Lung (tissue), 11 donors: ENCODE measurements at regions not wholly inside any gene's neighbourhood (a gene's known extent, or its start where the extent isn't known, plus 50 kb on each side); places are given as distances from the start of the nearest gene placed in this dataset.

Experiments
- ATAC-seq: fragments of 200-7000 bp; cut with Tn5 transposase; one replicate; pipeline ENCODE4 v1.9.1; 2020; ENCODE audit warnings: moderate number of reproducible peaks; ENCODE audit not compliant: insufficient read depth, low FRiP score
- DNase-seq, 3 donors: peaks; one replicate each; pipeline ENCODE4 v3.0.0-alpha.2; 2013 to 2017
- H3K27ac ChIP-seq, 2 donors: one replicate each; pipeline ENCODE4 v1.5.1; 2013; ENCODE audit warnings: mild to moderate bottlenecking in 2 of 2, moderate library complexity in 2 of 2, control low read depth in 1 of 2, inconsistent platforms in 1 of 2, low read depth in 1 of 2, low read length in 1 of 2
- H3K27me3 ChIP-seq, 3 donors: one replicate each; pipeline ENCODE4 v1.5.1; 2013; ENCODE audit warnings: low read length in 2 of 3; ENCODE audit not compliant: control insufficient read depth in 3 of 3, insufficient read depth in 3 of 3
- H3K36me3 ChIP-seq, 4 donors: one replicate each; pipeline ENCODE4 v1.5.1; 2013; ENCODE audit warnings: low read length in 4 of 4, mild to moderate bottlenecking in 1 of 4, moderate library complexity in 1 of 4; ENCODE audit not compliant: control insufficient read depth in 4 of 4, insufficient read depth in 4 of 4
- H3K4me1 ChIP-seq, 5 donors: one replicate each; pipeline ENCODE4 v1.5.1; 2013; ENCODE audit warnings: low read length in 5 of 5, mild to moderate bottlenecking in 2 of 5, moderate library complexity in 1 of 5; ENCODE audit not compliant: control insufficient read depth in 5 of 5, insufficient read depth in 5 of 5
- H3K4me3 ChIP-seq: one replicate; pipeline ENCODE4 v1.5.1; 2013; ENCODE audit warnings: mild to moderate bottlenecking, control low read depth, moderate library complexity
- H3K9ac ChIP-seq, 2 donors: one replicate each; pipeline ENCODE4 v1.5.1; 2013; ENCODE audit warnings: low read length in 2 of 2, control low read depth in 1 of 2; ENCODE audit not compliant: insufficient read depth in 1 of 2
- H3K9me3 ChIP-seq, 4 donors: one replicate each; pipeline ENCODE4 v1.5.1; 2013; ENCODE audit warnings: low read length in 3 of 4, mild to moderate bottlenecking in 1 of 4, moderate library complexity in 1 of 4; ENCODE audit not compliant: control insufficient read depth in 4 of 4, insufficient read depth in 3 of 4
- CTCF ChIP-seq: IDR thresholded peaks from 2 replicates; pipeline ENCODE4 v1.5.1; 2012; ENCODE audit warnings: mild to moderate bottlenecking; ENCODE audit errors: control extremely low read depth, extremely low read depth
- WGBS, 2 donors: extraction: QIAGEN DNeasy Blood & Tissue Kit; methylation state at CpG; one replicate each; pipeline ENCODE4 v1.1.7; 2013; 5-methylcytosine and 5-hydroxymethylcytosine counted together
- donor health status: control.
- donor health status: control.
- donor health status: Bipolar disorder and iron deficiency.
- donor health status: healthy.
- donor health status: DM: yes; HTN: yes; CAD: no.

- Histone ChIP-seq H3K9me3 (peaks cover 0 to 2% (median 0%) of the 10 kb centered on the region in 4 donors), H3K27me3 (no peaks in the 10 kb centered on the region), H3K9ac (no peak overlapping the region), H3K36me3 (no peaks in the 10 kb centered on the region), H3K4me3 (no peak overlapping the region), H3K4me1 (no peaks in the 10 kb centered on the region), H3K27ac (no peak overlapping the region)
- WGBS, 2 donors, result 82 to 88% methylated on average over 3 of the region's 3 CpGs
- no peak for TF ChIP-seq CTCF
- ATAC-seq, result no peak
- no peak for DNase-seq
These were observed 77.3 kb upstream of the NXPH1 start for GRCh38 chr7:8356071-8356470.

DNA sequence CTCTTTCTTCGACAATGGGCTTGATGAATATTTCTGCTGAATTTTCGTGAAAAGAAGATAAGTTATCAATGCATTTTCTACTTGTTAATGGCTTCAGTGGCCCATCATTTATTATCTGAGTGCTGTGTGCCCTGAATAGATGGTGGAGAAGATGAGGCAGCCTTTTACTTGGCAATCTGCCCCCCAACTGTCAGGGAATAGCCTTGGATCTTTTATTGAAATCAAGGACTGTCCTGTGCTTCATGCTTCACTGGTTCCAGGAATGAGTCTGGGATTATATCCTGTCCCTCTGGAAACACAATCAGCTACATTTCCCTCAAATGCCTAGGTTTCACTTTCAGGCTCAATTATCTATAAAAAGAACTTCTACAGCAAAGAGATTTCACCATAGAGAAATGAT is 75.9 kb upstream of the NXPH1 start:
- WGBS, 2 donors, result 45 to 66% methylated on average over 2 of the region's 2 CpGs
- no peak overlapping the region for H3K4me3 ChIP-seq
- no peaks in the 10 kb centered on the region for H3K36me3 ChIP-seq
- peaks cover 0 to 2% (median 0%) of the 10 kb centered on the region in 4 donors for H3K9me3 ChIP-seq
- DNase-seq (no peak), ATAC-seq (no peak)
- no peak overlapping the region for H3K9ac ChIP-seq
- H3K4me1 ChIP-seq, result no peaks in the 10 kb centered on the region
- no peak overlapping the region for H3K27ac ChIP-seq
- no peak for TF ChIP-seq CTCF
- no peaks in the 10 kb centered on the region for H3K27me3 ChIP-seq

GRCh38 chr7:8360564-8361153 is 72.8 kb upstream of the NXPH1 start:
- Histone ChIP-seq H3K4me1 (no peaks in the 10 kb centered on the region), H3K9ac (no peak overlapping the region), H3K27ac (no peak overlapping the region), H3K36me3 (no peaks in the 10 kb centered on the region), H3K27me3 (no peaks in the 10 kb centered on the region), H3K9me3 (peaks cover 0 to 2% (median 0%) of the 10 kb centered on the region in 4 donors), H3K4me3 (no peak overlapping the region)
- no peak for TF ChIP-seq CTCF
- WGBS, 2 donors, result 29 to 32% methylated on average over 1 of the region's 1 CpG
- DNase-seq, result no peak
- ATAC-seq, result no peak

DNA sequence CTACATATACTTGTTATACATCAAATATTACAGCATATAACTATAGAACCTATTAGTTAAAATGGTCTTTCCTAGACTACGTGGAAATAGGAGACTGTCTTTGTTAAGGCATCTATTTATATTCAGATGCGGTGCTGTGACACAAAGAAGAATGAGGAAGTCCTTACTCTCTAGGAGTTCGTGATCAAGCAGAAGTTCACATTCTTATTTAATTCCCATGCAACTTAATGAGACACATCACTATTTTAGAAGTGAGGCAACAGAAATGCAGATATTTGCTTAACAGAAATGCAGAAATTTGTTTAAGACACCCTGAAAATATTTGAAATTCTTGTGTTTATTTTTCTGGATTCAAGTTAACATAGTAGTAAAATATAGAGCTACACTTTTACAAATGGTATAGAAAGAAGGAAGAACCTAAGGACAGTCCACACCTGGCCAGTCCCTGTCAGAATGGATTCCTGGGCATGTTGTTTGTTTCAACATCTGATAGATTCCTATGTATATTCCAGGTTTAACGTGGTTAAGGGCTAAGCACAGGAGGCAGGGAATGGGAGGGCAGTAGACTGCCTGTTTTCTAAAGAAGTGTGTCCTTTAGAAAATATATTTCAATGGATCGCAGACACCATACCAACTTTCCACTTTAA is 70.6 kb upstream of the NXPH1 start:
- ATAC-seq (no peak), DNase-seq (no peak)
- Histone ChIP-seq H3K9ac (no peak overlapping the region), H3K27ac (no peak overlapping the region), H3K27me3 (no peaks in the 10 kb centered on the region), H3K36me3 (no peaks in the 10 kb centered on the region), H3K9me3 (peaks cover 0 to 2% (median 0%) of the 10 kb centered on the region in 4 donors), H3K4me1 (no peaks in the 10 kb centered on the region), H3K4me3 (no peak overlapping the region)
- WGBS, 2 donors, result 30 to 33% methylated on average over 5 of the region's 5 CpGs
- TF ChIP-seq CTCF, result no peak
